NCI-H1930 (cell line): ENCODE measurements at regions not wholly inside any gene's neighbourhood (a gene's known extent, or its start where the extent isn't known, plus 50 kb on each side); places are given as distances from the start of the nearest gene placed in this dataset.
"Not testable (repeated sequence)": the region's sequence is repeated elsewhere in the genome, so short reads cannot be mapped to it uniquely, and the experiment has no call there.

Experiments used
- DNase-seq, 2 experiments: peaks; one replicate each; lab custom pipeline; 2025; lab: John Stamatoyannopoulos, UW

DNA sequence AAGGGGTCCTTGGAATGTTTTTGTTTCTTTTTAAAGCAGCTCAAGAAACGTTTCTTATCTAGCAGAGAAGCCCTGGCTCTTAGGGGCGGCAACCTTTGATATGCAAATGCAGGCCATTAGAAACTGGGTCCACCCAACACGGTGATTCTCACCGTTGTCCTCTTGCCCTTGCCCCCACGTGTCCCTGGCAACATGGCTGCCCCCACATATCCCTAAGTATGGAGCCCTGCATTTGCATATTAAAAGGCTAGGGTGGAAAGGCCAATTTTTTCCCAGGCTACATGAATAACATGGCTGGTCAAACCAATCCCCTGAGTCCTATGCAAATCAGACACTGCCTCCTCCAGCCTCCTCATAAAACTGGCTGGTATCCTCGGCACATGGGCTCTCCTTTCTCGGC, 230.1 kb upstream of the SPOPL start:
- no peak for DNase-seq

DNA sequence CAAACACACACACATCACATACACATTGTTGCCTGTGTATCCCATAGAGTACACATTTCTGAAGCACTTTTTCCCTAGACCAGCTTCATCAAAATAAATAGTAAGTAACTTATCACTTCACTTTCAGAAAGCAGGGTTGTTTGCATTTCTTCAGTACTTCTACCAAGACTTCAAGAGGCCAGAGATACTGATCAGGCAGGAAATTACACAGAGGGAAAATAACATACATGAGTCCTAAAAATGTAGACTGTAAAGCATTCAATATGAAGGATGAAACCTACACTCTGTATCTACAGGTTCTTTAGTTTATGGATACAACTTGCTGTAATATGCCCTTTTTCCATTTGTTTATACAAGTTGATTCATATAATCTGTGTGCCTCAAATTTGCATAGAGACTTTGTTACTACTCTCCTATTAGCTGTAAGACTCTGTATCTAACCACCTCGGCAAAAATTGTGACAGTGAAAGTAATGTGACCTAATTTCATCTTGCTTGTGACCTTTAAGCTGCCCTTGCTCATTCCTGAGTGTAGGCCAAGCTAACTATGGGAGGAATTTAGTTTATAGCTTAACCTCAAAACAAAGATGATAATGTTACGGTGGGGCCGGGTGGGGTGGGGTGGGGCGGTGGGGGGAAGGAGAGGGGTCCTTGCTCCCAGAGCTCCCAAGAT, 228.9 kb upstream of the SPOPL start:
- no peak for DNase-seq

DNA sequence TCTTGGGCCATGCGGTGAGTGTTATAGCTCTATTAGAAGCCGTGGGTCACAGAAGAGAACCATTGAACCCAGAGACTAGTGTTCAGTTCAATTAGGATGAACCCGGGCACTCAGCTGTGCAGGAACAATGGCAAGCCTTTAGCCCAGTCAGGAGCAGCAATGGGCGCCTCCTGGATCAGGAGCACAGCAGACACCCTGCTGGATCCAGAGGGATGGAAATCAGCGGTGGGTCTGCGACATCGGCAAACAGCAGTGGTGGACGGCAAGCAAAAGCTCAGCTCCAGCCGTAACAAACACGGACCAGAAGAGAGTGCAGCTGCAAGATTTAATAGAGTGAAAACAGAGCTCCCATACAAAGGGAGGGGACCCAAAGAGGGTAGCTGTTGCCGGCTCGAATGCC, 228.3 kb upstream of the SPOPL start:
- not testable (repeated sequence) for DNase-seq

GRCh38 chr2:138274421-138275291, 226.9 kb upstream of the SPOPL start:
- no peak for DNase-seq

- DNase-seq = no peak
Observed at GRCh38 chr2:138275292-138275690, 226.3 kb upstream of the SPOPL start.

- DNase-seq = no peak
Observed at GRCh38 chr2:138275881-138276280, 225.7 kb upstream of the SPOPL start.

DNA sequence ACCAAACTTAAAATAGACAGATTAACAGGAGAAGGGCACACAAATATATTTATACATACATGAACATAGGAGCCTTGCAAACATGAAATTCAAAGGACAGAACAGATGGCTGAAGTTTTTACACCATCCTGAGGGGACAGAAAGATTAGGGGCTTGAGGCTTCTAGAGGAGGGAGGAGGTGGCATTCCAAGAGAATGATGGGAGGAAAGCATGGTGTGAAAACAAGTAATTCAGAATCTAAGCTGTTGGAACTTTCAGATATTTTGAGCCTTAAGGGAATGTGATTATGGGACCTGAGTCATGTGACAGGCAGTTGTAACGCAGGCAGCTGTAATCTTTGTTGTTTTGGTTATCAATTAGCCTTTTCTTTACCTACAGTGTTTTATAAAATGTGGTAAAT, 225.2 kb upstream of the SPOPL start:
- no peak for DNase-seq

- no peak for DNase-seq
Observed at GRCh38 chr2:138277062-138277461, 224.5 kb upstream of the SPOPL start.

DNA sequence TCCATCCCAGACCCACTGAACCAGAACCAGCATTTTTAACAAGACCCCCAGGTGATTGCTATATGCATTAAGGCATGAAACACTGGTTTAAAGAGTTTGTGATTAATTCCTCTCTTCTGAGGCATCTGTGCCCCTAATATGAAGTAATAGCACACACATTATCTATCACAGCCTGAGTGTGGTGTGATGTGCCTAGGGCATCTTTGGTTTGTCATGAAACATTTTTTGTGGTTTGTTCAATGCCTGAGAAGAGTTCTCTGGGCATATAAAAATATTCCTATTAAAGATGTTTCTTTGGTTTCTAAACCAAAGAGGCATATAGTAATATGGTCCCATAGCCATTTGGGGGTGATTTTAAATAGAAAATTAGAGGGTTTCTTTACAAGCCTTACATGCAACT, 221.7 kb upstream of the SPOPL start:
- DNase-seq = no peak

DNA sequence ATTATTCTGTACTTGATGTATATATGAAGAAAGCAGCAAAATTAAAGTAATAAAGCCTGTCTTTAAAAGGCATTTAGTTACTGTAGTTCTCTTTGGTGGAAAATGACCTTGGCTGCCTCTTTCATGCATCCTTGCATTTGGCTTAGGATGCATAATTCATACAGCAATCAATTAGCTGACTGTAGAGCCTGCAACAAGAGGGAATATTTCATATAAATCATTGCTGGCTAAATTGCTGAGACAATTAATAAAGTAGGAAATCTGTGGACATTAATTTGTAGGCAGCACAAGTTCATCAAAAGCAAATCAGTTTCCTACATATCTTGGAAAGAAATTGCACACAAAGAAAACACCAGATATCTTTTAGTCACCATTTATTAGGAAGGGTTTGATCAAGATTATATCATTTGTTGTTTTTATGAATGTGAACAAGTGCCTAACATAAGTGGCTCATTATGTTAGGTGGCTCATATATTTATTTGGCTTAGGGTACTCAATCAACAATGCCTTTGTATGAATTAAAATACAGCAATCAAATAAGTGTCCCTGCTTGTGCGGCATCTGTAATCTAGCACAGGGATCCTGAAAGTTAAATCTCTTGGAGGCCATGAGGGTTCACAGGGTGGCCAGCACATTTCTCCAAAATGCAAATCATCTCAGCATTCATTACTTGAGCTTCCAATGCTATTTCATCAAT, 220.4 kb upstream of the SPOPL start:
- DNase-seq = no peak

DNA sequence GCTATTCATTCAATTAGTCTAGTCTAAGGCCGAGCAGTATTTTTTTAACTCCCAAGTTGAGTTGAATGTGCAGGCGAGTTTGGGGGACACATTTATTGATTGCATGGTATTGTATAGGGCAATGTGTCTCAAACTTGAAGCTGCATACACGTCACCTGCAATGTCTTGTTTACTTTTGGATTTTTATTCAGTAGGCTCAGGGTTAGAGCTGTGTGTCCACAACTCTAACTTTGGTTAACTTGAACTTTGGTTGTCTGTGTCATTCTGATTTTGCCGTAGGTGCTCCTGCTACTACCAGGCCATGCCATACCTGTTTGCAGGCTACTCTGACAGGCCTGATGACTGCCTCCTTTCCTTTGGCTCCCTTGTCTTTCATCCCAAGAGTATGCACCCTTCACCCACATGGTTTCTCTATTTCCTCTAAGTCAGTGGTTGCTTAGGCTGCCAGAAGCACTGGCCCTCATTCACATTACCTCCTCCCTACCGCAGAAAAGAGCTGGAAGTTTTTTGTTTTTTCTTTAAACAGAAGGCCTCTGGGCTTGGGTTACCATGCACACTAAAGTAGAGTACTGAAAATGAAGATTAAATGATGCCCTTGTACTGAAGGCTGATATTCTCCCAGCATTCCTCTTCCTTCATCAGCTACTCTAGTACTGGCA, 219.4 kb upstream of the SPOPL start:
- no peak for DNase-seq

DNA sequence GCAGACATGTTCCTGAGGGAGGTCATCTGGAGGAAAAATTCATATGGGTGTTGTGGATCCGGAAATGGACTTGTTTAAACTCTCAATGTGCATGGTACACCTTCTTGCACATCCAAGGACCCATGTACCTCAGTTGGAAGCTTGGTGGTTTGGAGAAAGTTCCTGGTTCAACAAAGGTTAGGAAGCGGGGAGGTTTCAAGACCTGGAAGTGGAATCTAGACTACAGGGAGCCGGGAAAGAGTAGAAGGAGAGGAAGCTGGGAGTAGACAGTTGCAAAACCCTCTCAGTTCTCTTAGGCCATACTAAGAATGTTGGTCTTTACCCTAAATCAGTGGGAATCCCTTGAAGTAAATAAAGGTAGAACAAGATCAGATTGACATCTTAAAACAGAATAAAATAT, 209.8 kb upstream of the SPOPL start:
- DNase-seq = no peak

- DNase-seq = no peak
Observed at GRCh38 chr2:138293045-138293444, 208.5 kb upstream of the SPOPL start.

- DNase-seq = no peak
Observed at GRCh38 chr2:138293549-138293948, 208.0 kb upstream of the SPOPL start.

DNA sequence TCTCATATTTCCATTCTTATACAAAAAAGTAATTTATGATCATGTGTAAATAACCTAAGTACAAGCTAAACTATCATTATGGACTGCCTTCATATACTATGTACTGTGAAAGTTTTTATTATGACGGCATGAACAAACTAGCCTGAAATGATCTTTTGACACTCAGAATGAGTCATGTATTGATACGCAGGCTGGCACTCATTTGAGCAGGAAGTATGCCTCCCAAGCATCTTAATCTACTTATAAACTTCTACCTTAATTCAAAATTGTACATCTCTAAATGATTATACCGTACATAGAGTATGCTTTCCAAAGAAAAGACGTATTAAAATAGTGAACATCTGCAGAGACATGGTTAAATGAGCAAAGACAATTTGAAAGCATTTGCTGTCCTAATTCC, 207.1 kb upstream of the SPOPL start:
- DNase-seq = no peak

- no peak for DNase-seq
Observed at GRCh38 chr2:138296365-138296764, 205.2 kb upstream of the SPOPL start.

GRCh38 chr2:138298120-138298814, 203.3 kb upstream of the SPOPL start:
- DNase-seq = no peak

GRCh38 chr2:138298900-138299299, 202.7 kb upstream of the SPOPL start:
- DNase-seq = no peak

GRCh38 chr2:138306626-138307025, 194.9 kb upstream of the SPOPL start:
- no peak for DNase-seq

GRCh38 chr2:138307099-138307498, 194.5 kb upstream of the SPOPL start:
- DNase-seq = no peak

DNA sequence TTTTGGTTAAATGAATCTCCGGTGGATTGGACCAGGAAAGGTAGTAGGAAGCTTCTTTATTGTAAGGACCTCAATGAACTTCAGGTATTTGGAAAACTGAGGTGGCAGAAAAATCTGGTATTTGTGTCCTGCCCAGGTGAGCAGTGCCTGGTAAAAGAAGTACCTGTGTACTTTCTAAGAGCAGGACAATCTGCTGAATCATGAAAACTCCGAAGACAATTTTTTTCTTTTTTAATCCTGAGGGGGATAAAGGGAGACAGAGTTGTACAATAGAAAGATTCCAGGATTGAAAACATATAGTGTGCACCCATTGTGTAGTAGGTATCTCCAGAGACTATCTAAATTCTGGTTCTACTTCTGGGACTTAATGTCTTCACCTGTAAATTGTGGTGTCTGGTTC, 191.8 kb upstream of the SPOPL start:
- no peak for DNase-seq

GRCh38 chr2:138312061-138312460, 189.5 kb upstream of the SPOPL start:
- DNase-seq = no peak
